GM19023 (cell line): ENCODE measurements at regions not wholly inside any gene's neighbourhood (a gene's known extent, or its start where the extent isn't known, plus 50 kb on each side); places are given as distances from the start of the nearest gene placed in this dataset.
A peak's percentile ranks its signal among the peaks of the same experiment; 100 is the strongest.

Experiments used
- ATAC-seq: cut with Tn5 transposase; IDR thresholded peaks from one replicate; pipeline ENCODE4 v1.9.1; 2021; ENCODE audit warnings: mild to moderate bottlenecking, moderate library complexity; ENCODE audit not compliant: unreplicated experiment

- ATAC-seq: no peak
Measured at GRCh38 chr12:115606040-115606439, 671.5 kb downstream of the MED13L start.

GRCh38 chr12:115598871-115599811 lies 678.4 kb downstream of the MED13L start:
- ATAC-seq: no peak

- no peak for ATAC-seq
Measured at GRCh38 chr12:115597157-115597712, 680.3 kb downstream of the MED13L start.

- no peak for ATAC-seq
Measured at GRCh38 chr12:115588131-115588530, 689.4 kb downstream of the MED13L start.

GRCh38 chr12:115584156-115584555 lies 693.3 kb downstream of the MED13L start:
- no peak for ATAC-seq

- no peak for ATAC-seq
Measured at GRCh38 chr12:115583591-115583990, 693.9 kb downstream of the MED13L start.

GRCh38 chr12:115577401-115577800 lies 700.1 kb downstream of the MED13L start:
- ATAC-seq: no peak

GRCh38 chr12:115574826-115575225 lies 702.7 kb downstream of the MED13L start:
- ATAC-seq: no peak

- ATAC-seq: peak; percentile 66
Measured at GRCh38 chr12:115572440-115572839, 705.1 kb downstream of the MED13L start.

GRCh38 chr12:115571446-115571845 lies 706.0 kb downstream of the MED13L start:
- ATAC-seq: no peak

- ATAC-seq: no peak
Measured at GRCh38 chr12:115571027-115571426, 706.5 kb downstream of the MED13L start.

- ATAC-seq: no peak
Measured at GRCh38 chr12:115570069-115570777, 707.3 kb downstream of the MED13L start.

- ATAC-seq: no peak
Measured at GRCh38 chr12:115569345-115570068, 708.0 kb downstream of the MED13L start.

GRCh38 chr12:115558281-115558680 lies 719.2 kb downstream of the MED13L start:
- ATAC-seq: no peak

- ATAC-seq: no peak
Measured at GRCh38 chr12:115553622-115554021, 723.9 kb downstream of the MED13L start.

GRCh38 chr12:115543269-115543668 lies 734.2 kb downstream of the MED13L start:
- no peak for ATAC-seq

- ATAC-seq: no peak
Measured at GRCh38 chr12:115542656-115543055, 734.8 kb downstream of the MED13L start.

- ATAC-seq: no peak
Measured at GRCh38 chr12:115541891-115542421, 735.5 kb downstream of the MED13L start.

GRCh38 chr12:115528466-115528865 lies 749.0 kb downstream of the MED13L start:
- ATAC-seq: no peak

GRCh38 chr12:115521771-115522409 lies 755.6 kb downstream of the MED13L start:
- ATAC-seq: no peak
